ENCODE measurements at regions not wholly inside any gene's neighbourhood (a gene's known extent, or its start where the extent isn't known, plus 50 kb on each side); places are given as distances from the start of the nearest gene placed in this dataset.

DNA sequence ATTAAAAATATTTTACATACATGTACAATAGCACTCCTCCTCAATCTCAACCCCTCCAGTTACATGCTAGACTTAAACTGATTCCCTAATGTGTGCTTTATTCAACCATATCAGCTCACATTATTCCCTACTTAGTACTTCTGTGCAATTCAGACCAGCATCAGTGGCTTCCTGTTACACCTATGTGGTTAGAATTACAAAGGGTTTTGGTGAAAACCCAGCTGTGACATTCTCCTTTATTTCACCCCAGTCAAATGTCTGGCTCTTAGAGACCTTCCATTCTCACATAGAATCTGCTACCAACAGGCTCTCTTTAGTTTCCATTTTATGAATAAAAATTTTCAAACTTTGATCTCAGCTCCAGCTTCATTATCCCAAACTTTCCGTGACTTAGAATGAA lies 85.2 kb upstream of the SLC7A11 start:
- no peaks in the 10 kb centered on the region for H3K4me1 ChIP-seq (ENCODE audit: insufficient read depth)
- H3K27me3 ChIP-seq (replicated peaks; ENCODE audit: insufficient read depth): no peaks in the 10 kb centered on the region
- no peaks in the 10 kb centered on the region for H3K9me3 ChIP-seq (ENCODE audit: low read depth)
- H3K9ac ChIP-seq: no peak overlapping the region
- DNase-seq: no peak
- TF ChIP-seq EZH2 (IDR thresholded peaks at IDR 0.05; ENCODE audit: insufficient read depth, poor library complexity, severe bottlenecking): no peak
- no peak for TF ChIP-seq EZH2phosphoT487 (IDR thresholded peaks at IDR 0.05; ENCODE audit: insufficient read depth, low read depth)
- H3K36me3 ChIP-seq (ENCODE audit: low read depth): no peaks in the 10 kb centered on the region
- H3K9me2 ChIP-seq (ENCODE audit: insufficient read depth): 0 out of 2 replicates have a peak, but pooled peaks cover 3% of the 10 kb centered on the region
- no peaks in the 10 kb centered on the region for H3F3A ChIP-seq (ENCODE audit: insufficient read depth)
- H2AFZ ChIP-seq: peak overlapping the region; percentile 44
- H3K27ac ChIP-seq: no peak overlapping the region
- WGBS, 2 experiments (ENCODE audit: low coverage in 1 of 2, low lambda C conversion rate in 2 of 2, missing lambda C conversion rate in 2 of 2): 61 to 63% methylated on average over 1 of the region's 1 CpG
- H3K4me3 ChIP-seq: no peak overlapping the region
- H4K20me1 ChIP-seq (ENCODE audit: insufficient read depth): no peaks in the 10 kb centered on the region
- no peaks in the 10 kb centered on the region for H3K79me2 ChIP-seq (ENCODE audit: insufficient read depth)
- in situ Hi-C loops (cut with MboI): no loop called here
- no peak overlapping the region for H3K4me2 ChIP-seq (ENCODE audit: unreplicated experiment)

- no peaks in the 10 kb centered on the region for H3K36me3 ChIP-seq (ENCODE audit: low read depth)
These were observed 78.7 kb upstream of the SLC7A11 start for GRCh38 chr4:138320831-138321230.

GRCh38 chr4:138320030-138320429 lies 77.9 kb upstream of the SLC7A11 start:
- 59 to 68% methylated on average over 1 of the region's 1 CpG for WGBS, 2 experiments (ENCODE audit: low coverage in 1 of 2, low lambda C conversion rate in 2 of 2, missing lambda C conversion rate in 2 of 2)
- Histone ChIP-seq H3K9me2 (ENCODE audit: insufficient read depth) (peaks cover 3% of the 10 kb centered on the region; the same call in 1 of the 2 replicates), H3K27me3 (replicated peaks; ENCODE audit: insufficient read depth) (no peaks in the 10 kb centered on the region), H3K4me1 (ENCODE audit: insufficient read depth) (no peaks in the 10 kb centered on the region), H4K20me1 (ENCODE audit: insufficient read depth) (no peaks in the 10 kb centered on the region), H3K9me3 (ENCODE audit: low read depth) (no peaks in the 10 kb centered on the region), H2AFZ (peak overlapping the region; percentile 5; the same call in 1 of the 2 replicates), H3K9ac (no peak overlapping the region), H3K4me2 (ENCODE audit: unreplicated experiment) (no peak overlapping the region), H3K79me2 (ENCODE audit: insufficient read depth) (no peaks in the 10 kb centered on the region), H3F3A (ENCODE audit: insufficient read depth) (no peaks in the 10 kb centered on the region), H3K27ac (no peak overlapping the region), H3K4me3 (no peak overlapping the region), H3K36me3 (ENCODE audit: low read depth) (no peaks in the 10 kb centered on the region)
- TF ChIP-seq EZH2 (IDR thresholded peaks at IDR 0.05; ENCODE audit: insufficient read depth, poor library complexity, severe bottlenecking) (no peak), EZH2phosphoT487 (IDR thresholded peaks at IDR 0.05; ENCODE audit: insufficient read depth, low read depth) (no peak)
- no peak for DNase-seq
- in situ Hi-C loops (cut with MboI): no loop called here

More at GRCh38 chr4:138320831-138321230, 78.7 kb upstream of the SLC7A11 start:
- peaks cover 3% of the 10 kb centered on the region; the same call in 1 of the 2 replicates for H3K9me2 ChIP-seq (ENCODE audit: insufficient read depth)
- H3K9me3 ChIP-seq (ENCODE audit: low read depth): no peaks in the 10 kb centered on the region
- no peak overlapping the region for H2AFZ ChIP-seq
- in situ Hi-C loops (cut with MboI): no loop called here
- no peak overlapping the region for H3K4me2 ChIP-seq (ENCODE audit: unreplicated experiment)
- H3F3A ChIP-seq (ENCODE audit: insufficient read depth): no peaks in the 10 kb centered on the region
- 32 to 56% methylated on average over 1 of the region's 1 CpG for WGBS, 2 experiments (ENCODE audit: low coverage in 1 of 2, low lambda C conversion rate in 2 of 2, missing lambda C conversion rate in 2 of 2)
- H3K27ac ChIP-seq: no peak overlapping the region
- H3K4me3 ChIP-seq: no peak overlapping the region
- no peaks in the 10 kb centered on the region for H3K4me1 ChIP-seq (ENCODE audit: insufficient read depth)
- no peak overlapping the region for H3K9ac ChIP-seq
- H3K79me2 ChIP-seq (ENCODE audit: insufficient read depth): no peaks in the 10 kb centered on the region
- TF ChIP-seq EZH2 (IDR thresholded peaks at IDR 0.05; ENCODE audit: insufficient read depth, poor library complexity, severe bottlenecking) (no peak), EZH2phosphoT487 (IDR thresholded peaks at IDR 0.05; ENCODE audit: insufficient read depth, low read depth) (no peak)
- no peak for DNase-seq
- no peaks in the 10 kb centered on the region for H3K27me3 ChIP-seq (replicated peaks; ENCODE audit: insufficient read depth)
- H4K20me1 ChIP-seq (ENCODE audit: insufficient read depth): no peaks in the 10 kb centered on the region

DNA sequence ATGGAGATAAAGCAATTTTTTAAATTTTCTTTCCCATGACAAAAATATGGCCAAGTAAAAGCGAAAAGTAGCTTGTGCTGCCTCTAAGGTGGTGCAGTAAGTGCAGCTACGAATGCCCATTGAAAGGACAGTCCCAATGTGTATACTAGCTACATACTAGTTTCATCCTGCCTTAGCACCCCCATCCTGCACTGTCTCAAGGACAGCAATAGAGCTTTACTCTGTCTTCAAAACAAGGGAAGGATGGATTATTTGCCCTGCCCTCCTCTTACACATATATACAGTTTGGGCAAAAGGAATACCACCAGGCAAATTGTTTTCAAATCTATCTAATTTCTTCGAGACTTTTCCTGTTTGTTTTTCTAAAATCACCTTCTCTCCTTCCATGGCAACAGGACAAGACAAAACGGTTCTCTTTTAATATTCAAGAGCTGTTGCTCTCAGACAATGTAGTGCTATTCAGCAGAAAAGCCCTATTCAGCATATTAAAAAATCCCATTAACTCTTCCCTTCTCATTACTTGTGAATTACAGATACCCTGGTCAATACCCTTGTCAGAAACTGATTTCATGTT lies 75.1 kb upstream of the SLC7A11 start:
- no peaks in the 10 kb centered on the region for H3K9me3 ChIP-seq (ENCODE audit: low read depth)
- in situ Hi-C loops (cut with MboI): no loop called here
- TF ChIP-seq EZH2phosphoT487 (IDR thresholded peaks at IDR 0.05; ENCODE audit: insufficient read depth, low read depth): no peak
- TF ChIP-seq EZH2 (IDR thresholded peaks at IDR 0.05; ENCODE audit: insufficient read depth, poor library complexity, severe bottlenecking): no peak
- no peak overlapping the region for H3K4me3 ChIP-seq
- H3K9me2 ChIP-seq (ENCODE audit: insufficient read depth): no peaks in the 10 kb centered on the region; the same call in 1 of the 2 replicates
- H3K36me3 ChIP-seq (ENCODE audit: low read depth): no peaks in the 10 kb centered on the region
- H3F3A ChIP-seq (ENCODE audit: insufficient read depth): no peaks in the 10 kb centered on the region
- no peaks in the 10 kb centered on the region for H3K4me1 ChIP-seq (ENCODE audit: insufficient read depth)
- H3K27me3 ChIP-seq (replicated peaks; ENCODE audit: insufficient read depth): no peaks in the 10 kb centered on the region
- 44 to 46% methylated on average over 4 of the region's 4 CpGs for WGBS, 2 experiments (ENCODE audit: low coverage in 1 of 2, low lambda C conversion rate in 2 of 2, missing lambda C conversion rate in 2 of 2)
- no peaks in the 10 kb centered on the region for H4K20me1 ChIP-seq (ENCODE audit: insufficient read depth)
- DNase-seq: no peak
- H3K9ac ChIP-seq: no peak overlapping the region
- H3K27ac ChIP-seq: no peak overlapping the region
- no peak overlapping the region for H2AFZ ChIP-seq
- H3K79me2 ChIP-seq (ENCODE audit: insufficient read depth): no peaks in the 10 kb centered on the region
- no peak overlapping the region for H3K4me2 ChIP-seq (ENCODE audit: unreplicated experiment)

Measured in GM23248 (cell line).